ENCODE measurements at regions not wholly inside any gene's neighbourhood (a gene's known extent, or its start where the extent isn't known, plus 50 kb on each side); places are given as distances from the start of the nearest gene placed in this dataset.

GRCh38 chr4:169902658-169903345 is 123.4 kb downstream of the MFAP3L start:
- no peak for TF ChIP-seq CTCF (IDR thresholded peaks at IDR 0.05; ENCODE audit: low read depth, low read length)
- TF ChIP-seq POLR2A (IDR thresholded peaks at IDR 0.05; ENCODE audit: extremely low read depth, insufficient read length) = no peak

Measured in NB4 (cell line).